AG20443 (cell line): ENCODE measurements at regions not wholly inside any gene's neighbourhood (a gene's known extent, or its start where the extent isn't known, plus 50 kb on each side); places are given as distances from the start of the nearest gene placed in this dataset.

Source experiments
- DNase-seq: peaks from one replicate; pipeline ENCODE4 v3.0.0; 2012; ENCODE audit warnings: low spot score, mixed read lengths

DNA sequence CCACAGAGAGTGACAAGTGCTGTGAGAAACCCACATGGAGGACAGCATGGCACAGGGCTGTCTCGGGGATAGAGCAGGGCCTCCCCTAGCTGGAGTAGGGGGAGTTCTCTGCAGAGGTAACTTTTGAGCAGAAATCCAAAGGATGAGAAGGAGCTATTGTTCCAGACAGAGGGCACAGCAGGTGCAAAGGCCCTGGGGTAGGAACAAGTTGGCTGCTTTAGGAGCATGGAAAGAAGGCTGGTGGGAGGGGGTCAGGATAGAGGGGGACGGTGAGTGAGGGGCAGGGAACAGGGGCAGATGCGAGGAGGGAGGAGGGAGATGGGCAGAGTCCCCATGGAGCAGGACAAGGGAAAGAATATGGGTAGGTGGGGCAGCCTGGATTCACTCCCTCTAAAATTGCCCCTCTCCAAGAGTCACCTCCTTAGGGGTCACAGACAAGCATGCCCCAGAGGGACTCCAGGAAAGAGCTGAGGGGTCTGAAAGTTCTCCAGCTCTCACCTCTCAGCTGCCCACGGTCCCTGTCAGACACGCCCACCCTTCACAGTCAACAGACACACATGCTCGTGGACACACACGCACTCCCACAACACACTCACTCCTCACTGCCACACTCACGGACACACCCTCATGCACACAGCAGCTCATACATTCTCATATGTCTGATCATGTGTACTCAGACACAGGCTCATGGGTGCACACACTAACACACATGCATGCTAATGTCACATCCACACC, 110.7 kb downstream of the LITAF start:
- DNase-seq: no peak

DNA sequence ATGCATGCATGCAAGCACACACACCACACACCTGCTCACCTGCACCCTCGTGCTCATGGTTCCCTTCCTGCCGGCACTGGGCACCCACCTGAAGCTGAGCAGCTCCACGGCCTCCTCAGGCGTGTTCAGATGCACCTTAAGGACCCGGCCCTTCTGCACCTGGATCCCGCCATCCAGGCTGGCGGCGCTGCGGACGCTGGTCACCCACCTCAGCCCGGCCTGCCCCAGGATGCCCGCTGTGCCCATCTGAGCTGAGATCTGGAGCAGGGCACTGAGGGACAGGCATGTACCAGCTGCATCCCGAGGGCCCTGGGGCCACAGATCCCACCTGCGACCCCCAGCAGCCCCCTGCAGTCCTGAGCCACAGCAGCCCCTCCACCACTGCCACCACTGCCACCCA, 110.0 kb downstream of the LITAF start:
- no peak for DNase-seq

DNA sequence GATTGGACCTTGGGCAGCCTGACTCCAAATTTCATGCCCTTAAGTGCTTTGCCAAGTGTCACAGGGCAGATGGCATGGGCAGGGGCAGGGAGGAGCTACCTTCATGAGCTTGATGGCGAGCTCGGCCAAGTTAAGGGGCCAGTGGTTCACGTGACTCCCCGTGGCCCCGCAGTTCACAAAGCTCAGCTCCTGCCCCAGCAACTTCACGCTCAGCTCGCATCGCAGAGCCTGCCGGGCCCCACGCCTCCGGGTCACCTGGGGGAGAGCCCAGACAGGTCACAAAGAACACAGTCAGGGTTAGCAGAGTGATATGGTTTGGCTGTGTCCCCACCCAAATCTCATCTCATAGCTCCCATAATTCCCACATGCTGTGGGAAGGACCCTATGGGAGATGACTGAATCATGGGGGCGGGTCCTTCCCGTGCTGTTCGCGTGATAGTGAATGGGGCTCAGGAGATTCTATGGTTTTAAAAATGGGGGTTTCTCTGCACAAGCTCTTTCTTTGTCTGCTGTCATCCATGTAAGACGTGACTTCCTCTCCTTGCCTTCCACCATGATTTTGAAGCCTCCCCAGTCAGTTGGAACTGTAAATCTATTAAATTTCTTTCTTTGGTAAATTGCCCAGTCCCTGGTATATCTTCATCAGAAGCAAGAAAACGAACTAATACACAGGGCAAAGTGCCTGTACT, 108.1 kb downstream of the LITAF start:
- DNase-seq: no peak

DNA sequence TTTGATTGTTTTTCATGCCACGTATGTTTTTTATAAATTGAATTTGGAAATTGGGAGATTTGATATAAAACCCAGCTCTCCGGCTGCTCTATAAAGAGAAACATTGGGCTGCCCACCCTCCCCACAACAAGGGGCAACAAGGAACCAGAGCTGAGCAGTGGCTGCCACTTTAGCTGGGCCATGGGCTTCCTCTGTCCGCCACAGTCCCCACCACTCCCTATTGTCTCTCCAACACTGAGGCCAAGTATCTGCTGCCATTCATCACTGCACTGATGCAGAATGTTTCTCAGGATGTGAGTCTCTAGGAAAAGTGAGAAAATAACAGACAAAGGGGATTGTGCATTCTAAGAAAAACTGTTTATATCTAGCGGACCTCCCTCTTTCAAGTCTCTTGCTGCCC, 106.8 kb downstream of the LITAF start:
- no peak for DNase-seq

DNA sequence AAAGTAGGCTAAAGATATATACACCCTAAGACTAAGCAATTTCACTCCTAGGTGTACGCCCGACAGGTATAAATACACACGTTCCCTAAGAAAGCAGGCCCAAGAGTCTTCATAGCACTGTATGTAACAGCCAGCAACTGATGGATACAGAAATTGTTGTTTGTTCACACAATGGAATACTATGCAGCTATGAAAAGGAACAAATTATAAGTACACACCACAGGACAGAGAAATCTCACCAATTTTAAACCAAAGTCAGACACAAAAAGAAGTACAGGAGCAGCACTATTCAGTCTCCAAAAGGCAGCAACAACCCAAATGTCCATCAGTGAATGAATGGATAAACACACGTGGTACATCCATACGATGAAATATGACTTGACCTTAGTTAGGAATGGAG, 106.1 kb downstream of the LITAF start:
- DNase-seq: no peak

DNA sequence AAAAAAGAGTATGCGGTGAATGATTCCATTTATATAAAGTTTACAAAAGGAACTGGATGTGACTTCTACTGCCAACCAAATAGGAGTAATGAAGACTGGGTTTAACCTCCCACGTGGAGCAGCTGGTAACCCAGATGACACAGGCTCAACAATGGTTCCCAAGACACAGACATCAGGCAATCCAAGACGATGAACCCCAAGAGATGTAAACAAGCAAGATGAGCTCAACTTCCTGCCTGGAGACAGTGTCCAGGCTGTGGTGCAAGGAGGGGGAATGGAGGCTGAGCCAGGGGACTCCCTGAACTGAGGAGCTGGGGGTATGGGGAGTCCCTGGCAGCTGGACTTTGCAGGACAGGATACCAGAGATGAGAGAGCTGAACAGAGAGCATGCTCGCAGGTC, 104.7 kb downstream of the LITAF start:
- no peak for DNase-seq

DNA sequence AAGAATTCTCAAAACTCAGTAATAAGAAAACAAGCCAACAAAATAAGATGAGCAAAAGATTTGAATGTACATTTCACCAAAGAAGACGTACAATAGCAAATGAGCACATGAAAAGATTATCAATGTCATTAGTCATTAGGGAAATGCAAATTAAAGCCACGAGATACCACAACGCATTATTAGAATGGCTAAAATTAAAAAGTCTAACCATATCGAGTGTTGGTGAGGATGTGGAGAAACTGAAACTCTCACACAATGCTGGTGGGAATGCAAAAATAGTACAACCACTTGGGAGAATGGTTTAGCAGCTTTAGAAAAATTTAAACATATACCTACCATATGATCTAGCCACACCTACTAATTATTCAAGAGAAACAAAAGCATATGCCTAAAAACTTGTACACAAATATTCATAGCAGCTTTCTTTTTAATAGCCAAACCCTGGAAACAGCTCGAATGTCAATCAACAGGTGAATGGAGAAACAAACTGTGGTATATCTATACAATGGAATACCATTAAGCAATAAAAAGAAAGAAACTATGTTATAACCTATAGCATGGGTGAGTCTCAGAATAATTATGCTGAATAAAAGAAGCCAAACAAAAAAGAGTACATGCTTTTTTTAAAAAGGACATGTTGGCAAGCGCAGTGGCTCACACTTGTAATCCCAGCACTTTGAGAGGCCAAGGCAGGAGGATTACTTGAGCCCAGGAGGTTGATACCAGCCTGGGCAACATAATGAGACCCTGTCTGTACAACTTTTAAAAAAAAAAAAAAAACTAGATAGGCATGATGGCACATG, 103.6 kb downstream of the LITAF start:
- no peak for DNase-seq

DNA sequence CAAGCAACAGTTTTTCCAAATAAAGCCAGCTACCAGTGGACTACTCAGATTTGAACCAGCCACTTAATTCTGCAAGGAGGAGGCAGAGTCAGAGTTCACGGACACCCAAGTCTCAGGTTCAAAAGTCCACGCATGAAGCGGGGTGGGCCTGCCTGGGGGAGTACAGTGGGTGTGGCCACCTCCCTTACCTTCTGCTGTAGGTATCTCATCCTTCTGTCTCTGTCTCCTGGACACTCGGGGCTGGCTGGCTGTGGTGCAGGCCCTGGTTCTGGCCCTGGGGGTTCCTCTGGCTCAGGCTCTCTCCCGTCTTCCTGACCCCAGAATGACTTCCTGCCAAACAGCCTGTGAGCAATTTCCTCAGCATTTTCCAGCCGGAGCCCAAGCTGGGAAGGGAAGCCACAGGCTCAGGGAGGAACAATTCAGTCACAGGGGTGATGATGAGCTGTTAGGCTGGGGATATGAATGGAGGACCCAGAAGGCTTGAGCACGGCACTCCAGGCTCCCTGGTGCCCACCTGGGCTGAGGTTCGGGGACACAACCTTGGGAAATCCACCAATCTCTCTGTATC, 101.9 kb downstream of the LITAF start:
- peak; percentile 72 for DNase-seq

DNA sequence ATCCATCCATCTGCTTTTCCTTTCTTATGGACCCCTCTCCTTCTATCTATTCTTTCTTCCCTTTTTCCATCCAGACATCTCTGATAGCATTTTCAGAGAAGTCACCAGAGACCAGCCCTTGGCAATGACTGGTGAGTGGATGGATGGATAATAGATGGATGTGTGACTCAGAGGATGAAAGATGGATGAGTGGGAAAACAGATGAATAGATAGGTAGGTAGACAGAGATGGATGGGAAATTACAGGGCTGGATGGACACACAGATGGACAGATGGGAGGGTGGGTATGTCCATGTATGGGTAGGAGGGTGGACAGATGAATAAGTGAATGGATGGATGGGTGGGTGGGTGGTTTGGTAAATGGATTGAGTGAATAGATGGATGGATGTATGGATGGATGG, 101.0 kb downstream of the LITAF start:
- DNase-seq: no peak

DNA sequence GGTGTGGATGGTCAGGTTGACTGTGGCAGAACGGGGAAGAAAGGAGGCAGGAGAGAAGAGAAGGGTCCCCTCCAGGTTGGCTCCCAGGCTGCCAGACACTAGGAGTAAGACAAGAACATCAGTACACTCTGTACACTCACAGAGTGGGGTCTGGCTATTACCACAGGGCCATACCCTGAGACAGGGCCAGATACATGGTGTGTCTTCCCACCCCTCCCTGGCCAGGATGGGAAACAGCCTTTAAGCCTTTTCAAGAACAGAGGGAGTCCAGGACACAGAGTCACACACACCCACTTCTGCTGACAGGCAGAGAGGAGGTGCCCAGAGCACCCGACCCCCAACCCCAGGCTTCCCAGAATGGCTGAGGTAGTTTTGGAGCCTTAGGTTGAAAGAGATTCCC, 99.4 kb downstream of the LITAF start:
- DNase-seq: no peak

DNA sequence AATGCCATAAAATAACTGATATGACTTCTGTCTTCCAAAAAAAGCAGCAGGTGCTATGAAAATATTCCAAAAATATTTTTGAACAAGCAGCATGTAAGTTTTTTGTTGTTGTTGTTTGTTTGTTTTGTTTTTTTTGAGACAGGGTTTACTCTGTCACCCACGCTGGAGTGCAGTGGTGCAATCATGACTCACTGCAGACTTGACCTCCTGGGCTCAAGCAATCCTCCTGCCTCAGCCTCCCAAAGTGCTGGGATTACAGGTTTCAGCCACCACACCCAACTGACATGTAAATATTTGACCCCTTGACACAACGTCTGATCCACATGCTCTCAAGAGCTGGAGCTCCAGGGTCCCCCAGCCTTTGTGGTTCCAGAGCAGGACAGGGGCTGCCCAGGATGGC, 98.4 kb downstream of the LITAF start:
- DNase-seq: no peak

DNA sequence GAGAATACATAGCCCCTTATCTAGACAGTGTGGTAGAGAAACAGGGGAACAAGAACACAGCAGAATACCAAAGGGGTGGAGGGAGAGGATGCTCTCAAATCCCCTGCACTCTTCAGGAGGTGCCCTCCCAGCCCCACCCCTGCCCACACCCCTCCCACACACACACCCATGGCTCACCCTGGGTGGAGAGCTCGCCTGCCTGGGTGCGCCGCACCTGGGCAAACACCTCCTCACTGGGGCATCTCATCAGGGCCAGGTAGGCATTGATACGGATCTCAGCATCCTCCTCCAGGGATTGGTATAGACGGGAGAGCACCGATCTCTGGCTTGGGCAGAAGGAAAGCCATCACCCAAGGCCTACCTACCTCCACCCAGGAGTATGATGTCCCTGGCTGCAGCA, 95.2 kb downstream of the LITAF start:
- no peak for DNase-seq

DNA sequence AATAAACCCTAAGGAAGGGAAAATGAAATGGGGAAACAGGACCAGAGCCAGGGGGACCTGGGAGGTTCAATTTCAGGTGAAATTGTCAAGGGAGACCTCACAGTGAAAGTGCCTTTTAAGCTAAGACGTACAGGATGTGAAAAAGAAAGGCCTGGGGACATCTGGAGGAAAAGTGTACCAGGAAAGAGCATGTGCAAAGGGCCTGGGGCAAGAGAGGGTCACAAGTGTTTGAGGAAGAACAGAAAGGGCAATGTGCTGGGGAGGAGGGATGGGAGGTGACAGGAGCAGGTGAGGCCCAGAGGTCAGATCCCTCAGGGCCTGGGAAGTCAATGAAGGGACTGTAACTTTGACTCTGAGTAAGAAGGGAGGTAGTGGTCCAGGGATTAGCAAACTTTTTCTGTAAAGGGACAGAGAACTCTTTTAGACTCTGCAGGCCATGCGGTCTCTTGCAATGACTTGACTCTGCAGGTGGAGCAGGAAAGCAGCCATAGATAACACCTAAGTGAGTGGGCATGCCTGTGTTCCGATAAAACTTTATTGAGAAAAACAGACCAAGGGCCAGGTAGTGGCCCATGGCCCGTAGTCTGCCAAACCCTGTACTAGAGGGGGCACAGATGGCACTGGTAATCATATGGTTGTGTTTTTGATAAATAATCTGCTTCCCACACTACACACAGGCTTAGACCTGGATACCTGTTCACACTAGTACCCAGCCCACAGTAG, 93.8 kb downstream of the LITAF start:
- no peak for DNase-seq

DNA sequence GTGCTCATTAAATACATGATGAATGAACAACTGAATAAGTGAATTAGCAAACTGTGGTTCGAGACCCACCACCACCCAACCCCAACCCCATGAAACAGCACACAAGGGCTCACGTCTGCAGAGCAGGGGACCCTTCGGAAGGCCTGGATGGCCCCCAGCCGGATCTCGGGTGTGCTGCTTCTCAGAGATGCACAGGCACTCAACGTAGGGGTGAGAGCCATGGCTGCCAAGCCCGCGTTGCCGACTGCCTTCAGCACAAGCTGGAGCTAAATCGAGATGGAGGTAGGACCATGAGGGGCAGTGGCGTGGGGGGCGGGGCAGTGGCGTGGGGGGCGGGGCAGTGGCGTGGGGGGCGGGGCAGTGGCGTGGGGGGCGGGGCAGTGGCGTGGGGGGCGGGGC, 93.2 kb downstream of the LITAF start:
- DNase-seq: no peak

DNA sequence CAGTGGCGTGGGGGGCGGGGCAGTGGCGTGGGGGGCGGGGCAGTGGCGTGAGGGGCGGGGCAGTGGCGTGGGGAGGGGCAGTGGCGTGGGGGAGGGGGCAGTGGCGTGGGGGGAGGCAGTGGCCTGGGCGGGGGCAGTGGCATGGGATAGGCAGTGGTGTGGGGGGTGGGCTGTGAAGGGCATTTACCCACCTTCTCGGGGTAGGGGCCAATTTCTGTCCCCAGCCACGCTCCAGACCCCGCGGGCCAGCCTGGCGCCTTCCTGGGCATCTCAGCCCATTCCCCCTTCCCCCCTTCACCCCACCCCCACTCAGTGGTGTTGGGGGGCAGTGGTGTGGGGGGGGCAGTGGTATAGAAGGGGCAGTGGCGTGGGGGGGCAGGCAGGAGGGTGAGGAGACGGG, 92.7 kb downstream of the LITAF start:
- no peak for DNase-seq

DNA sequence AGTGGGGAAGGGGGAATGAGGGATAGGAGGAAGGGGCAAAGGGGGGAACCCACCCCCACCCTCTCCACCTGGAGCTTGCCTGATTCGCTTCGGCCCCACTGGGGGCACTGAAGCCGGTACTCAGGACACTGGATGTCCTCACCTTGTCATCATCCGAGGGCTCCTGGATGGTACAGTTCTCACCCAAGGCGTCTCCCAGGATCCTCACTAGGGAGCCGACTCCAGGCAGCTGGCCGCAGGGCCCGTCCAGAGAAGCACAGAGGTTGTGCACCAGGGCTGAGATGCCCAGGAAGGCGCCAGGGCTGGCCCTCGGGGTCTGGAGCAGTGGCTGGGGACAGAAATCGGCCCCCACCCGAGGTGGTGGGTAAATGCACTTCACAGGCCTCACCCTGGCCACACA, 92.3 kb downstream of the LITAF start:
- no peak for DNase-seq

DNA sequence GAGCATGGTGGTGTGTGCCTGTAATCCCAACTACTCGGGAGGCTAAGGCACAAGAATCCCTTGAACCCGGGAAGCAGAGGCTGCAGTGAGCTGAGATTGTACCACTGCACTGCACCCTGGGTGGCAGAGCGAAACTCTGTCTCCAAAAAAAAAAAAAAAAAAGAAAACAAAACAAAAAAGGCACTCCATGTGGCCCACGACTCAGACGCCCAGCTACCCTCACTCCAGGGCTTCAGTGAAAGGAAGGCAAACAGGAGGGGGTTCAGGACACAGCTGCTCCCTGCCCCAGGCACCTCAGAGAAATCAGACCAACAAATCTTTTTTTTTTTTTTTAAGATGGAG, 91.7 kb downstream of the LITAF start:
- no peak for DNase-seq
